ENCODE measurements at regions not wholly inside any gene's neighbourhood (a gene's known extent, or its start where the extent isn't known, plus 50 kb on each side); places are given as distances from the start of the nearest gene placed in this dataset.

GRCh38 chr10:78850644-78851435, 217.9 kb upstream of the ZMIZ1 start:
- DNase-seq (ENCODE audit: low read depth in 2 of 2) = no peak

- DNase-seq (ENCODE audit: low read depth in 2 of 2) = no peak
Measured at GRCh38 chr10:78851647-78852046, 217.1 kb upstream of the ZMIZ1 start.

- no peak for DNase-seq (ENCODE audit: low read depth in 2 of 2)
Measured at GRCh38 chr10:78852466-78853240, 216.1 kb upstream of the ZMIZ1 start.

GRCh38 chr10:78853864-78854263, 214.9 kb upstream of the ZMIZ1 start:
- DNase-seq (ENCODE audit: low read depth in 2 of 2) = no peak

GRCh38 chr10:78856421-78856820, 212.3 kb upstream of the ZMIZ1 start:
- DNase-seq (ENCODE audit: low read depth in 2 of 2) = no peak

- DNase-seq (ENCODE audit: low read depth in 2 of 2) = no peak
Measured at GRCh38 chr10:78857193-78857592, 211.6 kb upstream of the ZMIZ1 start.

GRCh38 chr10:78859266-78859665, 209.5 kb upstream of the ZMIZ1 start:
- no peak for DNase-seq (ENCODE audit: low read depth in 2 of 2)

GRCh38 chr10:78859769-78860168, 209.0 kb upstream of the ZMIZ1 start:
- no peak for DNase-seq (ENCODE audit: low read depth in 2 of 2)

GRCh38 chr10:78860260-78860914, 208.4 kb upstream of the ZMIZ1 start:
- DNase-seq (ENCODE audit: low read depth in 2 of 2) = no peak

GRCh38 chr10:78861529-78862327, 207.0 kb upstream of the ZMIZ1 start:
- DNase-seq (ENCODE audit: low read depth in 2 of 2) = no peak

GRCh38 chr10:78862328-78862640, 206.5 kb upstream of the ZMIZ1 start:
- DNase-seq (ENCODE audit: low read depth in 2 of 2) = no peak

GRCh38 chr10:78863140-78863905, 205.4 kb upstream of the ZMIZ1 start:
- no peak for DNase-seq (ENCODE audit: low read depth in 2 of 2)

- DNase-seq (ENCODE audit: low read depth in 2 of 2) = no peak
Measured at GRCh38 chr10:78863906-78864239, 204.9 kb upstream of the ZMIZ1 start.

GRCh38 chr10:78864761-78865537, 203.8 kb upstream of the ZMIZ1 start:
- DNase-seq (ENCODE audit: low read depth in 2 of 2) = no peak

GRCh38 chr10:78865538-78865875, 203.3 kb upstream of the ZMIZ1 start:
- DNase-seq (ENCODE audit: low read depth in 2 of 2) = no peak

- DNase-seq (ENCODE audit: low read depth in 2 of 2) = no peak
Measured at GRCh38 chr10:78865931-78866717, 202.6 kb upstream of the ZMIZ1 start.

- DNase-seq (ENCODE audit: low read depth in 2 of 2) = no peak
Measured at GRCh38 chr10:78866731-78867554, 201.8 kb upstream of the ZMIZ1 start.

- DNase-seq (ENCODE audit: low read depth in 2 of 2) = no peak
Measured at GRCh38 chr10:78867555-78867939, 201.2 kb upstream of the ZMIZ1 start.

- DNase-seq (ENCODE audit: low read depth in 2 of 2) = no peak
Measured at GRCh38 chr10:78868048-78868447, 200.7 kb upstream of the ZMIZ1 start.

All from stimulated activated CD8-positive, alpha-beta memory T cell treated with anti-CD3 and anti-CD28 coated beads, Interleukin-7, amount 100 ng/mL, for 1 hour (primary cell).